ENCODE measurements at regions not wholly inside any gene's neighbourhood (a gene's known extent, or its start where the extent isn't known, plus 50 kb on each side); places are given as distances from the start of the nearest gene placed in this dataset.

DNA sequence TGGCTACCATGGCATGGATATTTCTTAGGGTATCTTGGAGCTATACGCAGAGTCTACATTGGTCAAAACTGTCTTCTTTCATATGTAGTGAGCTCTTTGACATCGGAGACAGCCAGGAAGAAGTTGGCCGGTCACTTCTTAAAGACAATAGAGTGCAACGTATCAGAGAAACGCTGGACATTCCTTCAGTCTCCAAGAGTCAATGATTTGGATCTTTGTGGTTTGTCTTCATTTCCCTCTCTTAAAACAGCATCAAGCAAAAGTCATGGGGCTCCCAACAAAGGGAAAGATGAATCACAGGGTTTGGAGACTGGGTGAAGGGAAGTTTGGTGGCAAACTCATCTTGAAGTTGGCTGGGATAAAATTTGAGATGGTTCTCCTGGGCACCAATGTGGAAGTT is 320.1 kb downstream of the AGTPBP1 start:
- CTCF ChIA-PET: interaction anchor here (1.1 to 2.3 kb wide), 6 partner anchors 9 to 1025 kb away, joined by 3 to 8 read pairs (median 5); no protein-coding TSS in a partner anchor
- POLR2A ChIA-PET: no interaction called here
- no peak for DNase-seq (ENCODE audit: extremely low spot score)
- TF ChIP-seq, protein P1, sequence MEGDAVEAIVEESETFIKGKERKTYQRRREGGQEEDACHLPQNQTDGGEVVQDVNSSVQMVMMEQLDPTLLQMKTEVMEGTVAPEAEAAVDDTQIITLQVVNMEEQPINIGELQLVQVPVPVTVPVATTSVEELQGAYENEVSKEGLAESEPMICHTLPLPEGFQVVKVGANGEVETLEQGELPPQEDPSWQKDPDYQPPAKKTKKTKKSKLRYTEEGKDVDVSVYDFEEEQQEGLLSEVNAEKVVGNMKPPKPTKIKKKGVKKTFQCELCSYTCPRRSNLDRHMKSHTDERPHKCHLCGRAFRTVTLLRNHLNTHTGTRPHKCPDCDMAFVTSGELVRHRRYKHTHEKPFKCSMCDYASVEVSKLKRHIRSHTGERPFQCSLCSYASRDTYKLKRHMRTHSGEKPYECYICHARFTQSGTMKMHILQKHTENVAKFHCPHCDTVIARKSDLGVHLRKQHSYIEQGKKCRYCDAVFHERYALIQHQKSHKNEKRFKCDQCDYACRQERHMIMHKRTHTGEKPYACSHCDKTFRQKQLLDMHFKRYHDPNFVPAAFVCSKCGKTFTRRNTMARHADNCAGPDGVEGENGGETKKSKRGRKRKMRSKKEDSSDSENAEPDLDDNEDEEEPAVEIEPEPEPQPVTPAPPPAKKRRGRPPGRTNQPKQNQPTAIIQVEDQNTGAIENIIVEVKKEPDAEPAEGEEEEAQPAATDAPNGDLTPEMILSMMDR (IDR thresholded peaks at IDR 0.05; ENCODE audit: control extremely low read depth, extremely low read depth, low read depth, missing control alignments): no peak

DNA sequence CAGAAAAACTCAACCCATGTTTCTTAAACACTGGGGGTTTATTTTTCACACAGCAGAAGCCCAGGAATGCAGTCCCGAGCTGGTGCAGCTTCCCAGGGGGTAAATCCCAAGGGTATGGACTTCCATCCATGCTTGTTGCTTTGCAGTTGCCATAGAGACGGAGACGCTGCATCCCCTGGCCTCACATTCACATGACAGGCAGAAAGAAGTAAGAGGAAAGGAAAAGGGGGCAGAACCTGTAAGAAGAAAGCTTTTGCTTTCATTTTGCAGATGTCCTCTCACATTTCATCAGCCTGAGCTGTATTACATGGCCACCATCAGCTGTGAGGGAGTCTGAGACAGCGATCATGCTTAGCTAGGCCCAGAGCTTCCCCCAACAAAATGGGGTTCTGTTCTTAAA is 321.0 kb downstream of the AGTPBP1 start:
- POLR2A ChIA-PET: no interaction called here
- no peak for DNase-seq (ENCODE audit: extremely low spot score)
- TF ChIP-seq, protein P1 (IDR thresholded peaks at IDR 0.05; ENCODE audit: control extremely low read depth, extremely low read depth, low read depth, missing control alignments): no peak
- CTCF ChIA-PET: interaction anchor here (0.7 to 2.3 kb wide), 8 partner anchors 8 to 1024 kb away, joined by 3 to 8 read pairs (median 4); no protein-coding TSS in a partner anchor

DNA sequence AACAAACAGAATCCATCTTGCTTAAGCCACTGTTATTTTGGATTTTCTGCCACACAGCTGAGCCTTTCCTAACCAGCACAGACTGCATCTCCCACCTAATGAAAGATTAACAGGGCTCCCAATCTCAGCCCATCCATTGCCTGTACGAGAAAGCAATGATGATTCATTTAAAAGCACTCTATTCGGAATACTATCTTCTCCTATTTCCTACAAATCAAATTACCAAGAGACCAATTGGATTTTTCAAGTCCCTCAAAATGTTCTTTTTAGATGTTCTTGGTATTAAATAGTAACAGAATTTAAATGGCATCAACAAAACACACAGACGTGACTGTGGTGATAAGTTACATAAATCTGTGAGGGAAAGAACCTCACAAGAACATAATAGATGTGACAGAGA is 324.1 kb downstream of the AGTPBP1 start:
- DNase-seq (ENCODE audit: extremely low spot score): no peak
- TF ChIP-seq, protein P1 (IDR thresholded peaks at IDR 0.05; ENCODE audit: control extremely low read depth, extremely low read depth, low read depth, missing control alignments): no peak
- ChIA-PET POLR2A (no interaction called here), CTCF (interaction anchor here (1.0 kb wide), 1 partner anchor 12 kb away, joined by 3 read pairs; no protein-coding TSS in a partner anchor)

DNA sequence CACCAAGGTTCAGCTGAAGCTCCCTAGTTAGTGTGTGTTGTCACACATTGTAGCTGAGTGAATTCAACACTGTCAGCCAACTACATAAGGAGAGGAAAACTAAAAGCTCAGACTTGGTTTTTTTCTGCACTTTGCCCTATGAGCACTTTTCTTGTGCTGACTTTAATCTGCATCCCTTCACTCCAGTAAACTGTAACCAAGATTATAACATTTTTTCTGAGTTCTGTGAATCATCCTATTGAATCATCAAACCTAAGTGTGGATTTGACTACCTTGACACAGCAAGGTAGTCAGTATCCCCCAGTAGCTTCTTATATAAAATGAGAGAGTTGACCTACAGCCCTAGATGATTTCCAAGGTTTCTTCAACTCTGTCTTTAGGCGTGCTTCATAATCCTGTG is 325.0 kb downstream of the AGTPBP1 start:
- CTCF ChIA-PET: interaction anchor here (1.2 to 2.8 kb wide), 2 partner anchors 9 to 19 kb away, joined by 3 to 18 read pairs; no protein-coding TSS in a partner anchor
- no peak for DNase-seq (ENCODE audit: extremely low spot score)
- TF ChIP-seq, protein P1 (IDR thresholded peaks at IDR 0.05; ENCODE audit: control extremely low read depth, extremely low read depth, low read depth, missing control alignments): no peak
- POLR2A ChIA-PET: no interaction called here

DNA sequence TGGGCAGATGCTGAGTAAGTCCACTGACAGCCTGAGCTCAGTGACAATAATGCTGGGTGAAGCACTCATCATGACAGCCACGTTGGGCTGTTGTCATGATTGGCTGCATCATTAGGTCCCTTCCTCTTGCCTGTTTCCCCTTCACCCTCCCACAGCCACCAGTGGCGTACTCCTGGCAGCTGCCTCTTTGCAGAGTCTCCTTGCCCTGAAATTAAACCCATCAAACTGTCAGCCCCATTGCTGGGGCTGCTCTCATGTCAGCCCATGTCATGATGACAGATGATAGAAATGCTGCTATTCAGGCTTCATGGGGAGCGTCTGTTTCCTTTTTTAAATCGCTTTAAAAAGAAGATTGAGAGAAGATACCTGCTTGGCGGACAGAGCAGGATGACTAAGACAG is 327.4 kb downstream of the AGTPBP1 start:
- no peak for DNase-seq (ENCODE audit: extremely low spot score)
- TF ChIP-seq, protein P1 (IDR thresholded peaks at IDR 0.05; ENCODE audit: control extremely low read depth, extremely low read depth, low read depth, missing control alignments): no peak
- CTCF ChIA-PET: interaction anchor here (2.8 to 2.9 kb wide), 2 partner anchors 10 to 11 kb away, joined by 13 to 18 read pairs; no protein-coding TSS in a partner anchor
- POLR2A ChIA-PET: no interaction called here

DNA sequence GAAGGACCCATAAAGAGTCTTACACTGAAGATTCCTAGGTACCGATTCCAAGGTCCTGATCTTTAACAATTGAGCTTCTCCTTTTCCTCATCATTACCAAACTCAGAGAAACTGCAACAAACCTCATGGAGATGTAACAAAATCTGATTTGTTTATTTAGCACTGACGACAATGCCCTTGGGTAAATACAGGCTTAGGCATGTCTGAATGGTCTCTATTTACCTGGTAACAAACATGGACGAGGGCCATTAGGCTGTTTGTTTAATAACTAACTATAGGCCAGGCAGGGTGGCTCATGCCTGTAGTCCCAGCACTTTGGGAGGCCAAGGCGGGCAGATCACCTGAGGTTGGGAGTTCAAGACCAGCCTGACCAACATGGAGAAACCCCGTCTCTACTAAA is 333.3 kb downstream of the AGTPBP1 start:
- TF ChIP-seq, protein P1 (IDR thresholded peaks at IDR 0.05; ENCODE audit: control extremely low read depth, extremely low read depth, low read depth, missing control alignments): no peak
- ChIA-PET CTCF (no interaction called here), POLR2A (no interaction called here)
- no peak for DNase-seq (ENCODE audit: extremely low spot score)

Data from GM10248 (cell line).